ENCODE measurements at regions not wholly inside any gene's neighbourhood (a gene's known extent, or its start where the extent isn't known, plus 50 kb on each side); places are given as distances from the start of the nearest gene placed in this dataset.

GRCh38 chr12:24134092-24134491 is 184.6 kb upstream of the SOX5 start:
- H3K27ac ChIP-seq: no peak overlapping the region
- intact Hi-C loops (cut with DNase I; ENCODE audit: low total_unique reads): no loop called here
- no peaks in the 10 kb centered on the region for H3K4me1 ChIP-seq
- DNase-seq: no peak
- no peaks in the 10 kb centered on the region for H3K9me3 ChIP-seq
- no peaks in the 10 kb centered on the region for H3K36me3 ChIP-seq (ENCODE audit: low read depth, missing control alignments)
- H3K4me3 ChIP-seq: no peak overlapping the region
- TF ChIP-seq CTCF (IDR thresholded peaks at IDR 0.05) (no peak), POLR2A (IDR thresholded peaks at IDR 0.05) (no peak)
- H3K27me3 ChIP-seq: no peaks in the 10 kb centered on the region

DNA sequence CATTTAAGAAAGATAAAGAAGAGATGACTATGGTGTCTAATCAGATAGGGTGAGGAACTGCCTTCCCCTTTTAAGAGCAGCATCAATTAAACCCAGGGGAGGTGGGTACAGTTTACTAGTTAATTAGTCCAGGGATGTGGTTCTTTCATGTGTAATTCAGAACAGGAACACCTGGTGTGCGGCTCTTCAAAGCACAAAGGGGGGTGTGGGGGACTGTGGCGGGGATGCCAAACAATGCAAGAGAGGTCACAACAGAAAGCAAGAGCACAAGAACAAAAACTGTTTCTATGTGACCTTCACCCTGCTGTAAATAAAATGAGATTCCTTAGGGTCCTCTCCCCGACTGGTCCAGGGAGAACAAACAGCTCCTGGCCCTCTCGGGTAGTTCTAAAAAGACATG is 183.9 kb upstream of the SOX5 start:
- intact Hi-C loops (cut with DNase I; ENCODE audit: low total_unique reads): no loop called here
- WGBS, 2 donors: 64 to 75% methylated on average over 4 of the region's 4 CpGs

DNA sequence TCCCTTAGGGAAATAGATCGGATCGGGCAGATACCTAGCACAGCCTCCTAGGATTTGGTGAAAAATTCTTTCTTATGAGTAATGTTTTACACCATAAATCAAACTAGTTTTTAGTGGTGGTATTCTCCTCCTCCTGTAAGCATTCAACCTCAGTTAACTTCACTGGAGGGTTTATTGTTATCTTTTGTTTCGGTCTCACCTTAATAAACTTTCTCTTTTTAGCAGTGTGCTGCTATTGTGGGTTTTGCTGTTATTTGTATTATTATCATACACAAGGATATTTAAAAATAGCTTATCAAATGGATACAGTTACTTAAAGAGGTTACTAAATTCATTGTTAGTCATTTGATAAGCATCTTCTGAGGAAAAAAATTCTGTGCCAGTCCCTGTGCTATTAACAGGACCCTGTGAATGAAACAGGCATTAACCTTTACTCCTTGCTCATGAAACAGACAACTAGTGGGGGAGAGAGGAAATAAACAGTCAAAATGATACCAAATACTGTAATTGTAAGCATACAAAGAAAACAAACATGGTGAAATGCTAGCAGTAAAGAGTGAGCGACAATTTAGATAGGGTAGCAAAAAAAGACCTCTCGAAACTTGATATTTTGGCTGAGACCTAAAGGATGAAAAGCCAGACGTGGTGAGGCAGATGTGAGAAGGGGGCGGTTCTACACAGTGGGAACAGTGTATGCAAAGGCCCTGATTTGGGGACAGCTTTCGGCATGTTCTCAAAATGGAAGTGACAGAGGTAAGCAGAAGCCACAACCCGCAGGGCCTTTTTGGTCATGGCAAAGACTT is 178.7 kb upstream of the SOX5 start:
- Histone ChIP-seq H3K27ac (no peak overlapping the region), H3K36me3 (ENCODE audit: low read depth, missing control alignments) (no peaks in the 10 kb centered on the region), H3K4me1 (no peaks in the 10 kb centered on the region), H3K4me3 (no peak overlapping the region), H3K27me3 (no peaks in the 10 kb centered on the region), H3K9me3 (no peaks in the 10 kb centered on the region)
- intact Hi-C loops (cut with DNase I; ENCODE audit: low total_unique reads): no loop called here
- WGBS, 2 donors: 92 to 97% methylated on average over 9 of the region's 9 CpGs
- TF ChIP-seq POLR2A (IDR thresholded peaks at IDR 0.05): no peak
- no peak for TF ChIP-seq CTCF (IDR thresholded peaks at IDR 0.05)
- no peak for DNase-seq

More for the DNA sequence above, 183.9 kb upstream of the SOX5 start:
- TF ChIP-seq CTCF (IDR thresholded peaks at IDR 0.05) (no peak), POLR2A (IDR thresholded peaks at IDR 0.05) (no peak)
- H3K36me3 ChIP-seq (ENCODE audit: low read depth, missing control alignments): no peaks in the 10 kb centered on the region
- H3K27ac ChIP-seq: no peak overlapping the region
- H3K27me3 ChIP-seq: no peaks in the 10 kb centered on the region
- no peaks in the 10 kb centered on the region for H3K4me1 ChIP-seq
- H3K9me3 ChIP-seq: no peaks in the 10 kb centered on the region
- no peak for DNase-seq
- H3K4me3 ChIP-seq: no peak overlapping the region

- H3K27ac ChIP-seq: no peak overlapping the region
- H3K27me3 ChIP-seq: no peaks in the 10 kb centered on the region
- DNase-seq: no peak
- no peaks in the 10 kb centered on the region for H3K9me3 ChIP-seq
- WGBS, 2 donors: 89% methylated on average over 4 of the region's 4 CpGs
- no peaks in the 10 kb centered on the region for H3K36me3 ChIP-seq (ENCODE audit: low read depth, missing control alignments)
- no peaks in the 10 kb centered on the region for H3K4me1 ChIP-seq
- intact Hi-C loops (cut with DNase I; ENCODE audit: low total_unique reads): no loop called here
- no peak for TF ChIP-seq CTCF (IDR thresholded peaks at IDR 0.05)
- no peak for TF ChIP-seq POLR2A (IDR thresholded peaks at IDR 0.05)
- no peak overlapping the region for H3K4me3 ChIP-seq
Observed at GRCh38 chr12:24125280-24125679, 175.8 kb upstream of the SOX5 start.

DNA sequence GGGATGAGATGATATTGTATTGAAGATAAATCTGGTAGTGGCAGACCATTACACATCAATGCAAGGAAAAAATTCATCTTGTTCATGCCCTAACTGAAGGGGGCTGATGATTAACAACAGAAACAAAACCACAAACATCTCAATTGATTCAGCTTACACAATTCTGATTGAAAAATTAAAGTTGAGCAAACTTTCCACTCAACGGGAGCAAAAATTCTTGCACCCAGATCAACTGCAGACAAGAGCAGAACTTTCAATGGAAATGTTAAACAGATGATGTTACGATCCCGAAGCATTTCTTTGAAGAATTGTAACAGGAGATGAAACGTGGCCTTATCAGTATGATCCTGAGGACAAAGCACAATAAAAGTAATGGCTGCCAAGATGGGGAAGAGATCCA is 172.4 kb upstream of the SOX5 start:
- Histone ChIP-seq H3K4me3 (no peak overlapping the region), H3K9me3 (no peaks in the 10 kb centered on the region), H3K27me3 (no peaks in the 10 kb centered on the region), H3K27ac (no peak overlapping the region), H3K36me3 (ENCODE audit: low read depth, missing control alignments) (no peaks in the 10 kb centered on the region), H3K4me1 (no peaks in the 10 kb centered on the region)
- intact Hi-C loops (cut with DNase I; ENCODE audit: low total_unique reads): no loop called here
- TF ChIP-seq POLR2A (IDR thresholded peaks at IDR 0.05): no peak
- no peak for TF ChIP-seq CTCF (IDR thresholded peaks at IDR 0.05)
- DNase-seq: no peak
- WGBS, 2 donors: 42 to 58% methylated on average over 4 of the region's 4 CpGs
